CD4-positive, alpha-beta T cell treated with Interleukin-4 for 1 hour (primary cell): ENCODE measurements at regions not wholly inside any gene's neighbourhood (a gene's known extent, or its start where the extent isn't known, plus 50 kb on each side); places are given as distances from the start of the nearest gene placed in this dataset.

Experiments
- DNase-seq, 2 donors: peaks; one replicate each; pipeline ENCODE4 v3.0.0-alpha.2; 2020 to 2022

DNA sequence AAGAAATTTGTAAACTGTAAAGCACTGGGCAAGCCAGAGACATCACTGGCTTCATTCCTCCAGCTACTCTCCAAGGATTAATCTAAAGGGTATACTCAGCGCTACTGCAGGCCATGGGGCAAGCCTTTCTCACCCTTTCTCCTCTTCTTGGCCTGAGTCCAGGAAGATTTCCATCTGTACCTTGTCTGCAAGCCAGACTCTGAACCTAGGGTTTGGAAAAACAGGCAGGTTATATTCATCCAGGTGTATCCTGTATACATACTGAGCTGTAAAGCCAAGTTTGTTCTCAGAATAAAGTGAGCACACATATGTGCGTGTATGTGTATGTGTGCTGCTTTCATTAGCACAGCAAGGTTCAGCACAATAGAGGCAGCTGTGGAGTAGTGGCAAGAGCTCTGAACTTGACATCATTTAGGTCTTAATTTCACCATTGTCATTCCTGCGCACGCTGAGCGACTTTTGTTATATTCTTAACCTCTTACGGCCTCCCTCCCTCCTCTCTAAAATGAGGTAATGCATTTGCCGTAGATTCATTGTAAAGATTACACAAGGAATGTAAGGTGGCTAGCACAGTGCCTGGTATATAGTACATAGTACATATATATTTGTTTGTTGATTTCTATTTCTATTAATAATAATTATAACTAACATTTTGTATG lies 128.1 kb upstream of the JUN start:
- DNase-seq, result no peak

DNA sequence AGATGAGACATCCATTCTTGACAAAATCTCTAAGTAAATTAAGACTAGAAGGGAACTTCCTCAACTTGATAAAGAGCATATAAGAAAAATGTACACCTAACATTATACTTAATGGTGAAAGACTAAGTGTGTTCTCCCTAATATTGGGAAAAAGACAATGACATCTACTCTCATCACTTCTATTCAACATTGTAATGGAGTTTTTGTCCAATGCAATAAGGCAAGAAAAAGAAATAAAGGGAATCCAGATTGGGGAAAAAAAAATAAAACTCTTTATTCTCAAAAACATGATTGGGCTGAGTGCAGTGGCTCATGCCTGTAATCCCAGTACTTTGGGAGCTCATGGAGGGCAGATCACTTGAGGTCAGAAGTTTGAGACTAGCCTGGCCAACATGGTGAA lies 131.1 kb upstream of the JUN start:
- no peak for DNase-seq

DNA sequence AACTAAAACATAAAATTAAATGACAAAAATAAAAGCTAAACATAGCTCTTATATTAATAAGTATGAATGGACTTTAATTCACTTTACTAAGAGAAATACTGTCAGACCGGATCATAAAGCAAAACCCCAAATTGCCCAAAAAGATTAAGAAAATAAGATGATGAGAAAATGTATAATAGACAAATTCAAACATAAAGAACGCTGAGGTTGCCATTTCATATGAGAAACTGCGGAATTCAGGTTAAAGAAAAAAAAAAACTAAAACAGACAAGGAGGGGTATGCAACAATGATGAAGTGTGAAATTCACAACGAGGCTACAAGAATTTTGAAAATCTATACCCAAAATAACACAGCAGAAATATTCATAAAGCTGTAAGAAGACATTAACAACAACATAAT lies 133.6 kb upstream of the JUN start:
- DNase-seq, result no peak

DNA sequence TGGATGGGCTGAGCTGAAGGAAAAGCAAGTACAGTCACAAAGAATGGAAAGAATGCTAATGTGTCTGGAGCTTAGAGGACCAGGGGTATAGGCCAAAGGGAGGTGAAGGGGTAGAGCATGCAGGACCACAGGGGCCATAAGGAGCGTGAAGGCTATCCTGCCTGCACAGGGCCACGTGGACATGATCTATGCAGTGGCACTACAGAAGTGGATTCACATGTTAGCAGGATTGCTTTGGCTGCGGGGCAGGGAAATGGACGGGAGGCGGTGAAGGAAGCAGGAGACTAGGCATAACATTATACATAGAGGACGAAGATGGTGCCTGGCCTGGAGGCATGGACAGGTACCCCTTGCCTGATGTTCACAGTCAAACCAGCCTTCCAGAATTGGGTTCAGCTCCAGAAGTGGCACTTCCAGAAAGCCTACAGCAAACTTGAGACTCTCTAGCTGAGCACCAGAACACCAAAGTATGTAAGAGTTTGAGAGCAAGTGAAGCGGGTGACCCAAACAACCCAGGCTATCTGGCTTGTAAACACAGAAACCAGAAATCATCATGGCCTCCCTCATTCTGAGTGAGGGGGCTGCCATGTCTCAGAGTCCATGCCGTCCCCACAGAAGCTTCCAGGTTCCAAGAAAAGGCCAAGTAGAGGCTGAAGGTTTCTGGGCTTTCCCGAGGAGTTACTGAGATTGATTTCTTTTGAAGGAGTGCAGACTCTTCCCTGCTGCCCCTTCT lies 135.5 kb upstream of the JUN start:
- no peak for DNase-seq

DNA sequence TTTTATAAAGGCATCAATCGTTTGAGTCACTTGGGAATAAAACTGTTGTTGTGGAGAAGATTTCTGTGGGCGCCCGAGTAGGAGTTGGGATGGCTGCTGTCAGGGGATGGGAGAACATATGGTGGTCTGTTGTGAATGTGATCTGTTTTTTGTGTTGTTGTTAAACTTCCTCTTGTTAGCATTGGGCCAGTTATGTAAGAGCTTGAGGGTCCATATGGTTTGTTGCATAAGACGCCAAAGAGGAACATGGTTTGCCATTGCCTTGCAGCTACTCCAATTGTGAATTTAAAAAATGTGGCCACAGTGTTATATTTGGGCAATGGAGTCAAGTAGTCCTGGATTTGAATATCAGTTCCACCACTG lies 136.1 kb upstream of the JUN start:
- no peak for DNase-seq

DNA sequence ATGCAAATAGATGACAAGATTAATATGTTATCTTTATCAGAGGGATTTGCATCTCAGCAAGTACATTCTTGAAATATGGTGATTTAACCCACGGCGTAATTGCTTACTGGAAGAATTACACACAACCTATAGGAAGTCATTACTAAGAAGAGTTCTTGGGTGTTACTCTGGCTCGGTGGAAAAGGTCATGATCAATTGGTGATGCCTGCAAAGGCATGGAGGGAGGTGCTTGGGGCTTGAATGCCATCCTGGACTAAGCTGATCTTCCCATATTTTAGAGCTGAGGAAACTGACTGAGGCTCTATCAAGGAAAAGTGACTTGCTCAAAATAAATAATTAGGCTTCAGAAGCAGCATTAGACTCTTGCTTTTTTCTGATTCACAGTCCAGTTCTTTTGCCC lies 137.5 kb upstream of the JUN start:
- DNase-seq, result no peak

DNA sequence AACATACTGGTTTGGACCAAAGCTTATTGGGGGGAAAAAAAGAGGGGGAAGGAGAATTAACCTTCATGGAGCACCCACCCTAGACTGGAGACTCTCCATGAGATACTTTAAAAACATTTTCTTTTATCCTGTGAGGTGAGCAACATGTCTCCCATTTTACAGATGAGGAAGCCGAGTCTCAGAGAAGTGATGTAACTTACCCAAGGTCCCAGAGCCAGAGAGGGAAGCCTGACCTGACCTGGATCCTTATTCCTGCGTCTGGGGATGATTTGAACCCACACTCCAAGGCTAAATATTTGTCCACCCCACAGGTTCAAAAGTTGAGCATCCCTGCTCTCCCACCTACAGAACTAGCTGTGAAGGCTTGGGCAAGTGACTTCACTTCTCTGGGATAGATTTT lies 137.9 kb upstream of the JUN start:
- no peak for DNase-seq

DNA sequence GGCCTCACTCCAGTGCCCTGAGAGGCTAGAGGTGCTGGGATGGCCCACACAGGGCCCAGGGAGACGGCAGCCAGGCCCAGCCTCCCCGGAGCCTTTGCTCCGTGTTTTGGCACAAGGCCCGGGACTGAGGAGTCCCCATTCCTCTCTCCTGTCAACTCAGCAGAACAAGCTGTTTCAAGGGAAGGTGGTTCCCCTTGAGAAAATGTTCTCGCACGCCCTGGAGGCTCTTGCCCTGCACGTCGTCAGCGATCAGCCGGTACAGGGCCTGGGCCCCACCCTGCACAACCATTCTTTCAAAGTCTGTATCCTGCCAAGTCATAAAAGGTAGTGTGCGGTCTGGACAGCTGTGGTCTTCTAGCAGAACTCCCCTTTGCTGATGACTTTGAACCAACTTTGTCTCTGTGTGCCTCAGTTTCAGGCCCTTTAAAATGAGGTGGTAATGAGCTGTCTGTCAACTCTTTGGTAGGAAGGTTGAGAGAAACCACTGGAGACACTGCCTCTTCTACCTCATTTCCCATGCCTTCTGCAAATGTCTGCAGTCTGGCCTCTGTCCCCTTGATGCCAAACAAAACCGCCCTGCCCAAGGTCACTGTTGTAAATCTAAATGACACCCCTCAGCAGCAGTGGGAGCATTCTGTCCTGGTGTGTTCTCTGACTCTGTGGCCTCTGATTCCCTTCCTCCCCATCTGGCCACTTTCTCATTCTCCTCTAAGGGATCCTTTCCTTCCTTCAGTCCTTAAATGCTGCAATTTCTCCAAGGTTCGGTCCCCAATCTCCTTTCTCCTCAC lies 138.6 kb upstream of the JUN start:
- peak; percentile 42 to 48 for DNase-seq

DNA sequence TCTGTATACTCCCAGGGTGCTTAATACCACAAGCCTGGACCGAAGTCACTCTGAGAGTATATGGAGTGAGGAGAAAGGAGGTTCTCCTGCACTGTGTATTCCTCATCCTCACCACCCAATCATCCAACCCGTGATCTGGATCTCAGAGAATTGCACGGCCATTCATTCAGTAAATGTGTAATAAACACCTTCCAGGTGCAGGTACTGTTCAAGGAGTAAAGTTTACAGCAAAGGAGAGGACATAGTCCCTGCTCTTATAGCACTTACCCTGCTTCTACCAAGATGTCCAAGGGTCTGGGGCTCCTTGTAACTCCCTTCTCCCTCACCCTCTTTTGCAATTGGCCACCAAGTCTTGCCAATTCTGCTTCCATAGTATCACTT lies 139.2 kb upstream of the JUN start:
- DNase-seq, result no peak

DNA sequence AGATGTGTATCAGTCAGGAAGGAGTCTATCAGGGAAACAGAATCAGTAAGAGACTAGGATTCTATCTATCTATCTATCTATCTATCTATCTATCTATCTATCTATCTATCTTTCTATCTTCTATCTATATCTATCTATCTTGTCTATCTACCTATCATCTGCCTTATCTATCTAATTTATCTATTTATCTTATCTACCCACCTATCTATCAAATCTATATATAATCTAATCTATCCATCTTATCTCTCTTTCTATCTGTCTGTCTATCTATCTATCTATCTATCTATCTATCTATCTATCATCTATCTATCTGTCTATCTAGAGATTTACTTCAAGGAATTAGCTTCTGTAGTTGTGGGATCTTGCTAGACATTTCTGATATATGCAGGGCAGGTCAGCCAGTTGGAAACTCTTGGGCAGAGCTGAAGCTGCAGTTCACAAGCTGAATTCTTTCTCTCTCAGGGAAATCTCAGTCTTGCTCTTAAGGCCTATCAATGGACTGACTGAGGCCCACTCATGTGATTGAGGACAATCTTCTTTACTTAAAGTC lies 140.2 kb upstream of the JUN start:
- DNase-seq, result no peak

DNA sequence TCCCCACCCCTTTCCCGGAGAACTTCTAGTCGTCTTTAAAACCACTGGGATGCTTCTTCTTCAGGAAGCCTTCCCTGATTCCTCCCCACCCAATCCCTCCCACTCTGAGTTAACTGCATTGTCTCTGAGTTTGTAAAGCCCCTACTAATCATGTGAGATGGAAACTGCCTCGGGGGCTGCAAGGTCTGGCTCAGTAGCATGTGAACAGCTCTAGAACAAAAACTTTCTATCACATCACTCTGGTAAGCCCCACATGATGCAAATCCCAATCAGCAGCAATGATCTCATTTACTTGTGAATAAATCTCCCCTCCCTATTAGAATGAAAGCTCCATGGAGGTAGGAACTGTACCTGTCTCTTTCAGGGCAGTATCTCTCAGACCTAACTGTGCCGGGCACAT lies 141.0 kb upstream of the JUN start:
- no peak for DNase-seq

DNA sequence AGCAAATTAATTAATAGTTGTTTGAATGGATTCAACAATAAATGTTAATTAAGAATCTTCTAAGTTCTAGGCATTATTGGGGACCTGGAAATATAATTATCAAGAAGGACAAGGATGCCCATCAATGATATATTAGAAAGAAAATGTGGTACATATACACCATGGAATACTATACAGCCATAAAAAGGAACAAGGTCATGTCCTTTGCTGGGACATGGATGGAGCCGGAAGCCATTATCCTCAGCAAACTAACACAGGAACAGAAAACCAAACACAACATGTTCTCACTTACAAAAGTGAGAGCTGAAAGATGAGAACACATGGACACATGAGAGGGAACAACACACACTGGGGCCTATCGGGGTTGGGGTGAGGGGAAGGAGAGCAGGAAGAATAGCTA lies 141.4 kb upstream of the JUN start:
- DNase-seq, result no peak

DNA sequence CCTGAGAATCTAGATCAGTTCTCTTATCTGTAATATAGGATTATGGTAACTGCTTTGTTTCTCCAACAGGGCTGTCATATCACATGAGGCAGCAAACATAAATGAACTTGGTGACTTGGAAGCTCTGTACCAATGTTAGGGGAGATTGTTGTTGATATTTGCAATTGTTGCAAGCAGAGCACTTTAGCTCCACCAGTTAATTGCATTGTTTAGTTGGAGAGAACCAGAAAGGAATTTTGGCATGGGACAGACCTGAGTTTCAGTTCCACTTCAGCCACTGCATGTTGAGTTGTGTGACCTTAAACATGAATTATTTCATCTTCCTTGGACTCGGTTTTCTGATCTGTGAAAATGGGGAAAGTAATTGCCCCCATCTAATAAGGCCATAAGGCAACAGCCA lies 142.3 kb upstream of the JUN start:
- no peak for DNase-seq

DNA sequence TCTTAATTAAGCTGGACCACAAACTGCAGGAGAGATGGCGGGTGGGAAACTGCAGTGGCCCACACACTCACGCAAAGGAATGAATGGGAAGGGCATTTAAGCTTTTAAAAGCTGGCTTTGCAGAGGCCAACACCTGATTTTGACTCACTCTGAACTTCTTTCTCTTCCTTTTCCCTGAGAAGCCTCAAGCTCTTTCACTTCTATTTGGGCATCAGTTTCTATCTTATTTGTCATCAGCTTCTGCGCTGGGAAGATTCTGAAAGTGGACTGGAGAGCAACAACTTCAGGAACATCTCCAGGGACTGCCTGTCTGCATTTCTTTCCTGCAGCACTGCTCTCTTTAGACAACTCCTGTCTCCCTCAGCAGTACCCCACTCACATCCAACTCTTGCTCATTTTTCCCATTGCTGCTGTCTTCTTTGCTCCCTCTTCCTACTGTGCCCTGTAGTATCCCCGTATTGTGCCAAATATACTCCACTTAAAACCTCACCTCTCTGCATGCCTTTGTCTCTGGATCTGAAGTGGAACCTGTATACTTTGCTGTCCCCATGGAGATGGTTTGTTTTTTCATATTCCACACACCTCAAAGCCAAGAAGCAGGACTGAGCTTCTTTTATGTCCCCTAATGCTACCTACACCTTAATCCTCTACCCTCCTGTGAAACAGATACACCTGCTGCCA lies 143.3 kb upstream of the JUN start:
- no peak for DNase-seq

DNA sequence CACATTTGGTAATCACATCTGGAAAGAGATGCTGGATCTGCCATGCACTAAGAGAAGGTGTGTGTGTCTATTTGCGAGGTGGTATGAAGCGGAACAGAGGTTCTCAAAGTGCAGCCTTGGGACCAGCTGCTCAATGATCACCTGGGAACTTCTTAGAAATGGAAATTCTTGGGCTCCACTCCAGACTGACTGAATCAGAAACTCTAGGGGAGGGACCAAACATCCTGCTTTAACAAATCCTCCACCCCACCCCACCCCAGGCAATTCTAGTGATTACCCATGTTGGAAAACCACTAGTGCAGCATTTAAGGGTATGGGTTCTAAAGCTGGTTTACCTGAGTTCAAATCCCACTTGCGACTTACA lies 143.9 kb upstream of the JUN start:
- no peak for DNase-seq

DNA sequence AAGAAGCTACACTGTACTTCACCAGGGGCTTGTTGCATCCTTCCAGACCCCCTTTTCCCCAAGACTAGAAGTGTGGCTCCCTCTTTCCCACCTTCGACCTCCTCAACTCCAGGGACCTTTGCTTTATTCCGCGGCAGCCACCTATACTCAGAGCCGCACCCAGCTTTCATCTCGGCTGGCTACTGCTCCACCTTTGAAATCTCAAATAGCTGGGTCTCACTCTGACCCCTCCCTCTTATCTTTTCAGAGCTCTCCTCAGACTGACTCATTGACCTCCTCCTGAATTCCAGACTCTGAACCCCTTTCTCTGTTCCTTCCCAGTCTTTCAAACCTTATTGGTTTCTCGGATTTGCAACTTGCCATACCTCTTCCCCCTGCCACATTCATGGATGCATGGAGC lies 144.7 kb upstream of the JUN start:
- no peak for DNase-seq

DNA sequence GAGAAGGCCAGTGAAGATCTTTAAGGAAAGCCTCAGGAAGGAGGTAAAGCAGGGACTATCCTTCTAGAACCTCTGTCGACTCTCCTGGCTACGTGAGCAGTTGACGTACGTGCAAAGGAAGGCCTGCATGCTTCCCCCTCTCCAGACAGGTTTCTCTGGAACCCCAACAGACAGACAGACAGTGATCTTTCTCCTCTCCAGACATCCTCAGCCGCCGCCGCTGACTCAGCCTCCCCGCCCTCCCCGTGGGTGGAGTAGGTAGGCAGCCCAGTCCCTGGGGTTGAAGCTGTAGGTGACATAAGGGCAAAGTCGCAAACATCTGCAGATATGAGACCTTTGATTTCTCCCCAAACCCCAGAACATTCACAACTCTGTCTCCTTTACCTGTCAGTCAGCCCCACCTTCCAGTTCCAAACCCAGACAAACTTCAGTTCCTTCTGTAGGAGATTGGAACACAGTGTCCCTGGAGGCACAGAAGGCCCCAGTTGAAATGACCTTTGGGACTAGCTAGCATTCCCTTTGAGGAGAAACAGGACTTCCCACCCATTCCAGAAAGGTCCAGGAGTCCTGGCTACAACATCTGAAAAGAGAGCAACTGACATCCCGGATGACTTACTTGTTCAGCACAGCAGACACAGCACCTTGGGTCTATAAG lies 146.0 kb upstream of the JUN start:
- DNase-seq, result peak; percentile 28 to 44

DNA sequence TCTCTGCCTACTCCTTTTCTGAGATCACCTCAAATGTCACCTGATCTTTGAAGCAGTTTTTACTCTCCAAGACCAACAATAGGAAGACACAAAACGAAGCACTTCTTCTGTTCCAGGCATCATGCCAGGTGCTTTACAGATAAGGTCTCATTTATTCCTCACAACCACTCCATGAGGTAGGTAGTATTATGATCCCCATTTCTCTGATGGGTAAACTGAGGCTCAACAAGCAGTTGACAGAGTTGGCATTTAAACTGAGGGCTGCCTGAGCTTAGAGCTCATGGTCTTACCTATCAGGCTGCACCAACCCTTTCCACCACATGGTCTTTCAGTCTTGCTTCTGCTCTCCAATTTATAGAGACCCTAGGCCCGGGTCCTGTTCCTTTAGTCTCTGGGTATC lies 147.2 kb upstream of the JUN start:
- DNase-seq, result no peak

DNA sequence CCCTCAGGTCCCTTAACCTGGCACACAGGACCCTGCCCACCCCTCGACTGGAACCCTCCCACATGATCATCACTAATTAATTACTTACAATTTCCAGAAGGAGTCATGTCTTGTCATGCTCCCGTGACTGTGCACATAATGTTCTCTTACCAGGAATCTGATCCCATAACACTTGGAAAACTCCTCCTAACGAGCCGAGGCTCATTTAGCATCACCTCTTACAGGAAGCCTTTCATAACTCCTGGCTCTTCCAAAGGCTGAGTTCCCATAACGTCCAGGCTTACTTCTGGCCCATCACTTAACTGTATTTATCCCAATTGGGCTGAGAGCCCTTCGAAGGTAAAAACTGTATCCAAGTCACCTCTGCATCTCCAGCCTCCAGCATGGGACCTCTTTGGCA lies 147.9 kb upstream of the JUN start:
- no peak for DNase-seq

DNA sequence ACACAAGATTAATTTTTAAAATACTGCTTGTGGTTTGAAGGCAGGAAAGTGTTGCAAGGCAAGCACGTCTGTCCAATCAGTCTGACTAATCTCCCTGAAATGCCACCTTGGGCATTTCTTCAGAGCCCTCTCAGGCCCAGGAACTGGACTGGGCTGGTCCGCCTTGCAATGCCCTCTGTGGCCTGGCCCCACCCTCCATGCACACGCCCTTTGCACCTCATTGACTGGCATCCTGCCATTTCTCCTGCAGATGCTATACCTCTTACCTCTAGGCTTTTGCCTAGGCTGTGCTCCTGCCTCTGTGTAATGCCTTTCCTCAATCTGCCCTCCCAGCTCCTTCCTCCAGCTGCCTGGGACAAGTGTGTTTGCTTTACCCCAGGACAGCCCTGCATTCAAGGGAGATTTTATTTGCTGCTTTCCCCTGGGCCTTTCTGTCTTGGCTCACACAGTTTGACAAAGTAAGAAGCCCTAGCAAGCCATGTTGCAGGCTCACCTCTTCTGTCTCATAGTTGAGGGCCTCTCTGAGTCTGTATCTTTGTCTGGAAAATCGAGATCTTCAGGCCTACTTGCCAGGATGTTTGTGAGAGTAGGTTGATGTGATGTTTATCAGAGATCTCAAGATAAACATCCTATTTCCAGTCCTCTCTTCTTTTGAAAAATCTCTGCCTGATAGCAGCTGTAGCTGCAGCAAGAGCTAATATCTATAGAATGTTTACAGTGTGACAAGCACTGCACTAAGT lies 149.2 kb upstream of the JUN start:
- DNase-seq, result peak in 1 of 2 donors; percentile 34

DNA sequence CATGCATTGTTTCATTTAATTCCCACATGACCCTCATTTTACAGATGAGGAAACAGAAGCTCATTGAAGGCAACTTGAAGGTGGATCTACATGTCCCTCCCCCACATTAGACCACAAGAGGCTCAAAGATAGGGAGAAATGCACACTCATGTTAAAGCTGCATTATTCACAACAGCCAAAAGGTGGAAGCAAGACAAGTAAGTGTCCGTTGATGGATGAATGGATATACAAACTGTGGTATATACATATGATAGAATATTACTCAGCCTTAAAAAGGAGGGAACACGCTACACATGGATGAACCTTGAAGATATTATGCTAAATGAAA lies 149.7 kb upstream of the JUN start:
- no peak for DNase-seq

DNA sequence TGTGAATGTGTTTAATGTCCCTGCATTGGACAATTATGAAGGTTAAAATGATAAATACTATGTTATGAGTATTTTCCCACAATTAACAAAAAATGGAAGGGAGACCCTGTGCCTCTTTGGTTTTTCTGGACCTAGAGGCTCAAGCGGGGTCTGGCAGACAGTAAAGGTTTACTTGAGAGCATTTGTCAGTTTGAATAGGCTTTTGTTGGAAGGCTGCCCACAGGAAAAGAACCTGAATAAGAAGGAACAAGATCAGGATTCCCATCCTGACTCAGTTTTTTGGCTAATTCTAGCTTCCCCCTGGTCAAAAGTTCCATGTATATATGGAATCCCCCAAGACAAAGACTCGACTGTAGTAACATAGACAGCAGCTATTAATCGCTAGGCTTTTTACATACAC lies 150.9 kb upstream of the JUN start:
- no peak for DNase-seq
